HG03575 (cell line): ENCODE measurements at regions not wholly inside any gene's neighbourhood (a gene's known extent, or its start where the extent isn't known, plus 50 kb on each side); places are given as distances from the start of the nearest gene placed in this dataset.

Source experiments
- ATAC-seq: cut with Tn5 transposase; IDR thresholded peaks from one replicate; pipeline ENCODE4 v1.9.1; 2021; ENCODE audit not compliant: unreplicated experiment, insufficient number of reproducible peaks, low FRiP score; ENCODE audit errors: extremely low read depth

GRCh38 chr11:11146830-11147229 lies 206.2 kb downstream of the CSNK2A3 start:
- ATAC-seq = no peak

- ATAC-seq = no peak
These were observed 209.2 kb downstream of the CSNK2A3 start for GRCh38 chr11:11143849-11144248.

- ATAC-seq = no peak
These were observed 210.6 kb downstream of the CSNK2A3 start for GRCh38 chr11:11142430-11142829.

- no peak for ATAC-seq
These were observed 212.0 kb downstream of the CSNK2A3 start for GRCh38 chr11:11141065-11141464.

- no peak for ATAC-seq
These were observed 212.5 kb downstream of the CSNK2A3 start for GRCh38 chr11:11140510-11140909.

- ATAC-seq = no peak
These were observed 215.7 kb downstream of the CSNK2A3 start for GRCh38 chr11:11137339-11137738.

GRCh38 chr11:11135820-11136476 lies 217.1 kb downstream of the CSNK2A3 start:
- ATAC-seq = no peak

- no peak for ATAC-seq
These were observed 223.9 kb downstream of the CSNK2A3 start for GRCh38 chr11:11129118-11129517.

GRCh38 chr11:11125618-11126017 lies 227.4 kb downstream of the CSNK2A3 start:
- no peak for ATAC-seq

- no peak for ATAC-seq
These were observed 230.3 kb downstream of the CSNK2A3 start for GRCh38 chr11:11122749-11123148.

- no peak for ATAC-seq
These were observed 233.1 kb downstream of the CSNK2A3 start for GRCh38 chr11:11119917-11120316.

- no peak for ATAC-seq
These were observed 235.3 kb downstream of the CSNK2A3 start for GRCh38 chr11:11117730-11118129.

GRCh38 chr11:11115475-11115874 lies 237.6 kb downstream of the CSNK2A3 start:
- no peak for ATAC-seq

- ATAC-seq = no peak
These were observed 239.4 kb downstream of the CSNK2A3 start for GRCh38 chr11:11113626-11114025.

GRCh38 chr11:11108026-11108425 lies 245.0 kb downstream of the CSNK2A3 start:
- ATAC-seq = no peak

- ATAC-seq = no peak
These were observed 245.8 kb downstream of the CSNK2A3 start for GRCh38 chr11:11107076-11107723.

- ATAC-seq = no peak
These were observed 247.5 kb upstream of the ZBED5 start for GRCh38 chr11:11105361-11105760.

- ATAC-seq = no peak
These were observed 238.2 kb upstream of the ZBED5 start for GRCh38 chr11:11095831-11096723.

GRCh38 chr11:11090495-11090894 lies 232.6 kb upstream of the ZBED5 start:
- ATAC-seq = no peak

- no peak for ATAC-seq
These were observed 232.0 kb upstream of the ZBED5 start for GRCh38 chr11:11089805-11090204.
